Loucy (cell line): ENCODE measurements at regions not wholly inside any gene's neighbourhood (a gene's known extent, or its start where the extent isn't known, plus 50 kb on each side); places are given as distances from the start of the nearest gene placed in this dataset.

Experiments used
- CTCF ChIP-seq: fragments of 200-600 bp; sonication (generic); conservative IDR thresholded peaks from 2 replicates; pipeline ENCODE4 v1.5.1; 2014; ENCODE audit warnings: mild to moderate bottlenecking, antibody characterized with exemption, low read length
- EZH2phosphoT487 ChIP-seq: fragments of 200-600 bp; IDR thresholded peaks from 2 replicates; pipeline ENCODE4 v1.6.1; 2018; ENCODE audit warnings: antibody characterized with exemption, mild to moderate bottlenecking, moderate library complexity, borderline replicate concordance

- TF ChIP-seq CTCF (no peak), EZH2phosphoT487 (no peak)
Observed at GRCh38 chr9:109939698-109940342, 159.8 kb downstream of the PALM2AKAP2 start.
